Right cardiac atrium (tissue), 5 donors: ENCODE measurements at regions not wholly inside any gene's neighbourhood (a gene's known extent, or its start where the extent isn't known, plus 50 kb on each side); places are given as distances from the start of the nearest gene placed in this dataset.

Source experiments
- ATAC-seq, 2 donors: fragments of 200-7000 bp; cut with Tn5 transposase; one replicate each; pipeline versions ENCODE4 v1.8.0 to v1.9.1; 2020; ENCODE audit warnings: moderate library complexity in 2 of 2, mild to moderate bottlenecking in 1 of 2
- DNase-seq, 3 donors: peaks; one replicate each; pipeline ENCODE4 v3.0.0-alpha.2; 2020
- H3K27ac ChIP-seq: one replicate; pipeline ENCODE4 v1.5.1; 2013; ENCODE audit warnings: mild to moderate bottlenecking, low read length, control low read depth, moderate library complexity
- H3K27me3 ChIP-seq: one replicate; pipeline ENCODE4 v1.6.1; 2013; ENCODE audit not compliant: control insufficient read depth, insufficient read depth
- H3K4me1 ChIP-seq: one replicate; pipeline ENCODE4 v1.6.1; 2013; ENCODE audit warnings: low read length; ENCODE audit not compliant: control insufficient read depth, insufficient read depth
- H3K4me3 ChIP-seq: one replicate; pipeline ENCODE4 v1.5.1; 2013; ENCODE audit warnings: low read length, control low read depth
- H3K9me3 ChIP-seq: one replicate; pipeline ENCODE4 v1.6.1; 2013; ENCODE audit warnings: low read length; ENCODE audit not compliant: control insufficient read depth
- WGBS: extraction: QIAGEN DNeasy Blood & Tissue Kit; methylation state at CpG from one replicate; pipeline ENCODE4 v1.1.7; 2013; 5-methylcytosine and 5-hydroxymethylcytosine counted together
- intact Hi-C, 4 donors: fragments of 100-400 bp; cut with DNase I; formaldehyde crosslinking; loops; one replicate each; pipeline versions ENCODE4 v1.11.0 to v1.14.0; 2022 to 2023
- donor health status: healthy with polysubstance abuse.
- donor health status: DM: no; HTN: yes; CAD: no.
- donor health status: DM: no; HTN: no; CAD: no.
- donor health status: DM: no; HTN: yes; CAD: no; lungs with severe emphysema.
- donor health status: DM: yes; HTN: yes; CAD: no.

- peaks cover 2% of the 10 kb centered on the region for H3K9me3 ChIP-seq
- H3K4me3 ChIP-seq, result no peak overlapping the region
- intact Hi-C loops, result no loop called here
- DNase-seq (no peak), ATAC-seq (no peak)
- 77% methylated on average over 6 of the region's 6 CpGs for WGBS
- no peak overlapping the region for H3K27ac ChIP-seq
- H3K4me1 ChIP-seq, result no peaks in the 10 kb centered on the region
- no peaks in the 10 kb centered on the region for H3K27me3 ChIP-seq
Measured at GRCh38 chr10:21176934-21177480, 279.9 kb upstream of the NEBL start.

DNA sequence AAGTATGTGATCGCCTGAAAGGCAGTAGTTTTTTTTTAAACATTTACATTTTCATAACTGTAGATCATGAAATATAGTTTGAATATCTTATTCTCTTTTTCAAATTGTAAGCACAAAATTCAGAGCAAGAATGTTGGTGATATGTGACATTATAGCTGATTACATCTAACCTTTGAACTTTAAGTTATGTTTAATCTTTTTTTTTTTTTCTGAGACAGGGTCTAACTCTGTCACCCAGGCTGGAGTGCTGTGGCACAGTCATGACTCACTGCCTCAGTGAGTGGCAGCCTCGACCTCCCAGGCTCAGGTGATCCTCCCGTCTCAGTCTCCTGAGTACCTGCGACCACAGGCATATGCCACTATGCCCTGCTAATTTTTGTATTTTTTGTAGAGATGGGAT, 278.7 kb upstream of the NEBL start:
- intact Hi-C loops, result no loop called here
- 93% methylated on average over 4 of the region's 4 CpGs for WGBS
- ATAC-seq (no peak), DNase-seq (no peak)
- no peak overlapping the region for H3K4me3 ChIP-seq
- no peaks in the 10 kb centered on the region for H3K27me3 ChIP-seq
- H3K27ac ChIP-seq, result no peak overlapping the region
- H3K9me3 ChIP-seq, result peaks cover 2% of the 10 kb centered on the region
- no peaks in the 10 kb centered on the region for H3K4me1 ChIP-seq

GRCh38 chr10:21174715-21175495, 277.8 kb upstream of the NEBL start:
- no peak for DNase-seq
- Histone ChIP-seq H3K9me3 (peaks cover 2% of the 10 kb centered on the region), H3K27me3 (no peaks in the 10 kb centered on the region), H3K4me1 (no peaks in the 10 kb centered on the region), H3K4me3 (peak overlapping the region; percentile 66), H3K27ac (no peak overlapping the region)
- ATAC-seq, result no peak
- intact Hi-C loops, result no loop called here
- 44% methylated on average over 33 of the region's 33 CpGs for WGBS

GRCh38 chr10:21173802-21174714, 276.9 kb upstream of the NEBL start:
- intact Hi-C loops, result no loop called here
- H3K27me3 ChIP-seq, result no peaks in the 10 kb centered on the region
- 1% methylated on average over 107 of the region's 107 CpGs for WGBS
- peak; percentile 75 to 84 for ATAC-seq
- H3K27ac ChIP-seq, result no peak overlapping the region
- H3K9me3 ChIP-seq, result no peaks in the 10 kb centered on the region
- peak overlapping the region; percentile 66 for H3K4me3 ChIP-seq
- H3K4me1 ChIP-seq, result no peaks in the 10 kb centered on the region
- DNase-seq, result peak; percentile 29 to 76 (median 73)

GRCh38 chr10:21172930-21173801, 276.1 kb upstream of the NEBL start:
- Histone ChIP-seq H3K4me3 (peak overlapping the region; percentile 66), H3K9me3 (no peaks in the 10 kb centered on the region), H3K27me3 (no peaks in the 10 kb centered on the region), H3K4me1 (no peaks in the 10 kb centered on the region), H3K27ac (no peak overlapping the region)
- peak in 2 of 3 donors; percentile 50 to 57 for DNase-seq
- ATAC-seq, result peak; percentile 47 to 48
- under 1% methylated on average over 69 of the region's 69 CpGs for WGBS
- intact Hi-C loops, result no loop called here

DNA sequence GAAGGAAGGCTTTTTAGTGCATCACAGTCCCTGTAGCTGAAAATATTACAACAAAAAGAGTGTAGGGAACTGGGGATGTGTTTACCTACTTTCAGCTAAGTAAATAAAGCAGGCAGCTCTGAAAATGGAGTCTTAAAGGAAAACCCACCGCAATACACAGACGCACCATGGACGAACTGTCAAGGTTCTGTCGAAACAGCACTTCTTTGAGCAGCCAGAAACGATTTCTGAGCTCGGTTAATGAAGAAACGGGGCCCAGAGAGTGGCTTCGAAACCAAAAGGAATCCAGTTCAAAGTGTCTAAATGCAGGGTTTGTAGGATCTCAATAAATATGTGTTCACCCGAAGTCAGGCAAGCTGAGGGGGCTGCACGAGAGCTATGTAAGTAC, 275.4 kb upstream of the NEBL start:
- intact Hi-C loops, result no loop called here
- Histone ChIP-seq H3K27me3 (no peaks in the 10 kb centered on the region), H3K4me1 (no peaks in the 10 kb centered on the region), H3K27ac (no peak overlapping the region), H3K4me3 (peak overlapping the region; percentile 66), H3K9me3 (no peaks in the 10 kb centered on the region)
- no peak for DNase-seq
- ATAC-seq, result no peak
- 50% methylated on average over 10 of the region's 10 CpGs for WGBS

DNA sequence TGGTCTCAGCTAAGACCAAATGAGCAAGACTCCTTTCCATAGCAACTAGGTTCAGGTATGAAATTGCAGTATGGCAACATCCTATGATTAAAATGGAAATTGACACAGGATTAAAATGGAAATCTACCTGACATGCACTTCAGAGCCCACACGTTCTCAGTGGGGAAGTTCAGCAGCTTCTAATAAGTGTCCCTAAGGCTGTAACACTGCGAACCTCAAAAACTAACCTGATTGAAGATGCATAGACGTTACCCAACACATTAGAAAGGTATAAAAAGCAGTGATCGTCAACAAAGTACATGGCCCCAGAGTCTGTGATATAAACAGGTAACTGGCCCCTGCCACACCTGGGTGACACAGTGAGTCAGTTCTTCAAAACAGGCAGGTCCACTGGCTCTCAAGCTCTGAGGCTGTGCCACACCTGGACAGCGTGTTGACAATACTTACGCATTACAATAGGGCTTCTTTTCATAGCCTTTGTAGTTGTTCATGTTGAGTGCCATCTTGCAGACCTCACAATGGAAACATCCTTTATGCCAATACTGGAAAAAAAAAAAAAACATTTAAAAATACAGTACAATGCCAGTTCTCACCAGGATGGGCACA, 274.9 kb upstream of the NEBL start:
- 94% methylated on average over 6 of the region's 6 CpGs for WGBS
- Histone ChIP-seq H3K27ac (no peak overlapping the region), H3K9me3 (no peaks in the 10 kb centered on the region), H3K4me1 (no peaks in the 10 kb centered on the region), H3K4me3 (no peak overlapping the region), H3K27me3 (no peaks in the 10 kb centered on the region)
- no peak for ATAC-seq
- intact Hi-C loops, result no loop called here
- no peak for DNase-seq

DNA sequence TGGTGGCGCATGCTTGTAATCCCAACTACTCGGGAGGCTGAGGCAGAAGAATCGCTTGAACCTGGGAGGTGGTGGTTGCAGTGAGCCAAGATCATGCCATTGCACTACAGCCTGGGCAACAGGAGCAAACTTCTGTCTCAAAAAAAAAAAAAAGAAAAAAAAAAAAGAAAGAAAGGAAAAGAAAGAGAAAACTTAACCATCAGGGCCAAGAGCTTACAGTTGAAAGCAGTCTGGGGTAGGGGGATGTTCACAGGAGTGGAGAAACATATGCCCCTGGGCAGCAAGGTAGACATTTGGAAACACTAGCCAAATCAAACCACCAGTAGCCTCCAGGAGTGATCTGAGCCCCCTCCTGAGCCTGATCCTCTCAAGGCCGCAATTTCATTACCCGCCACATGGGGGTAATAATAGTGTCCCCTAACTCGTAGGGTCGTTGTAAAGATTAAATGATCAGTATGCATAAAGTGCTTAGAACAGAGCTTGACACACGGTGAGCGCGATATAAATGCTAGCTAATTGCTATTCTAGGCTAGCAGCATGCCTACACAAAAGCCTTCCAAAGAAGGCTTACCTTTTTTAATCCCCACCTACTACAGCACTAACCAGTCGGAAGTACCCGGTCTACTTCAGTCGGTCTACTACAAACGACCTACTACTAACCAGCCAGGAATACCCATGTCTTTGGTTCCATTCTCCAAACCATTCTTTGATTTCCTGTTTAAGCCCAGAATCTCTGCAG, 274.3 kb upstream of the NEBL start:
- Histone ChIP-seq H3K9me3 (no peaks in the 10 kb centered on the region), H3K4me1 (no peaks in the 10 kb centered on the region), H3K4me3 (no peak overlapping the region), H3K27me3 (no peaks in the 10 kb centered on the region), H3K27ac (no peak overlapping the region)
- ATAC-seq (no peak), DNase-seq (no peak)
- 88% methylated on average over 14 of the region's 14 CpGs for WGBS
- intact Hi-C loops, result no loop called here

DNA sequence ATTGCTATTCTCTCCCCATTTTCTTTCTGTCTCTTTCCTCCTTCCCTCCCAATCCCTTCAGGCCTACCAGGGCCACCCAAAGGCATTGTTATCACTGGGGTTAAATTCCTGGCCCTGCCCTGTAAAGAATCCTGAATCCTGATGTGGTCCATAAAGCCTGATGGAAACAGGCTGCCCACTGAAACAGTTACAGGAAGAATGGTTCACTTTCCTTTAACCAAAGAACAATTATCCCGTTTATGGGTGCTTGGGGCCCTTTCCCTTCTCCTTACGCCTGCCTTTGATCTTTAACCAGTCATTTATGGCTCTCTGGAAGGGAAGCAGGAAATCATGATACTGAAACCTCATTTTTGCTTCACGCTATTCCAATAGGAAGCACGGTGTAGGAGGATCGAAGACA, 273.1 kb upstream of the NEBL start:
- Histone ChIP-seq H3K9me3 (no peaks in the 10 kb centered on the region), H3K27me3 (no peaks in the 10 kb centered on the region), H3K4me3 (no peak overlapping the region), H3K27ac (no peak overlapping the region), H3K4me1 (no peaks in the 10 kb centered on the region)
- ATAC-seq (no peak), DNase-seq (no peak)
- intact Hi-C loops, result no loop called here
- 70% methylated on average over 5 of the region's 5 CpGs for WGBS

DNA sequence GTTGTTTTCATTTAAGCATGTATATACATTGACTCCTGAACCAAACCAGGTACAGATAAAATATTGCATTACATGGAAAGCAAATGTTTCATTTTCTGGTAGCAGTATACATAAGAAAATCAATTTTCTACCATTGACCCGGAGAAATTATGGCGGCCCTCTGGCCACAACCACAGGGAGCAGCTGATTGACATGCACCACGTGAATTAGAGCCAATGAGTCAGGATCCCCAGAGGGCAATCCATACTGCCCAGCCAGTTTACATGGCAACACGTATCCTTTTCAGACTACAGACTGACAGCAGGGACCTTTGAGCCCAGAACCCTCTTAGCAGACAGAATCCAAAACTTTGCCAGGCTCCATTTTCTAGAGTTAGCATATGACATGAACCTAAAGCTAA, 272.2 kb upstream of the NEBL start:
- Histone ChIP-seq H3K4me3 (no peak overlapping the region), H3K9me3 (no peaks in the 10 kb centered on the region), H3K27ac (no peak overlapping the region), H3K4me1 (no peaks in the 10 kb centered on the region), H3K27me3 (no peaks in the 10 kb centered on the region)
- 88% methylated on average over 4 of the region's 4 CpGs for WGBS
- ATAC-seq, result no peak
- DNase-seq, result no peak
- intact Hi-C loops, result no loop called here
